Esophagus muscularis mucosa (tissue), 4 donors: ENCODE measurements at regions not wholly inside any gene's neighbourhood (a gene's known extent, or its start where the extent isn't known, plus 50 kb on each side); places are given as distances from the start of the nearest gene placed in this dataset.

Source experiments
- CTCF ChIP-seq, 3 experiments: fragments of 200-600 bp in 2 of 3; fragments of 450-650 bp in 1 of 3; sonication (generic) in 2 of 3; IDR thresholded peaks; one replicate each; pipeline ENCODE4 v1.5.1; 2017 to 2019; ENCODE audit warnings: antibody characterized with exemption in 3 of 3, mild to moderate bottlenecking in 2 of 3, moderate library complexity in 1 of 3
- EP300 ChIP-seq: sonication (generic); formaldehyde crosslinking; IDR thresholded peaks from one replicate; pipeline ENCODE4 v1.6.1; 2017; ENCODE audit warnings: antibody characterized with exemption
- POLR2A ChIP-seq: fragments of 450-650 bp; IDR thresholded peaks from one replicate; pipeline ENCODE4 v1.6.1; 2017; ENCODE audit warnings: antibody characterized with exemption, moderate library complexity, mild to moderate bottlenecking, low read depth

- no peak for TF ChIP-seq EP300
- no peak for TF ChIP-seq CTCF (IDR thresholded peaks at IDR 0.05)
- TF ChIP-seq POLR2A: no peak
Measured at GRCh38 chr11:80649186-80649585, 1208.4 kb upstream of the TENM4 start.
